Osteoblast (primary cell): ENCODE measurements at regions not wholly inside any gene's neighbourhood (a gene's known extent, or its start where the extent isn't known, plus 50 kb on each side); places are given as distances from the start of the nearest gene placed in this dataset.
"Not testable (repeated sequence)": the region's sequence is repeated elsewhere in the genome, so short reads cannot be mapped to it uniquely, and the experiment has no call there.

Experiments used
- DNase-seq: peaks from one replicate; pipeline ENCODE4 v3.0.0; 2011; ENCODE audit warnings: low spot score, mixed read lengths; ENCODE audit not compliant: insufficient read length; ENCODE audit errors: missing footprints
- H2AFZ ChIP-seq: 2 replicates; pipeline ENCODE4 v1.6.0; 2011; ENCODE audit warnings: mild to moderate bottlenecking, low read length
- H3K27ac ChIP-seq: 2 replicates; pipeline ENCODE4 v1.5.1; 2011; ENCODE audit warnings: mild to moderate bottlenecking, low read depth, low read length, moderate library complexity
- H3K27me3 ChIP-seq: 2 replicates; pipeline ENCODE4 v1.6.0; 2012; ENCODE audit warnings: mild to moderate bottlenecking, control low read depth, inconsistent platforms, low read length, moderate library complexity; ENCODE audit not compliant: insufficient read depth
- H3K36me3 ChIP-seq: 2 replicates; pipeline ENCODE4 v1.5.1; 2011; ENCODE audit warnings: mild to moderate bottlenecking, low read length, control low read depth, moderate library complexity; ENCODE audit not compliant: insufficient read depth
- H3K4me1 ChIP-seq: 2 replicates; pipeline ENCODE4 v1.5.1; 2011; ENCODE audit warnings: mild to moderate bottlenecking, low read length, control low read depth, moderate library complexity; ENCODE audit not compliant: insufficient read depth
- H3K4me2 ChIP-seq: 2 replicates; pipeline ENCODE4 v1.6.0; 2011; ENCODE audit warnings: mild to moderate bottlenecking, low read length; ENCODE audit not compliant: insufficient read depth
- H3K4me3 ChIP-seq: fragments of 200-600 bp; sonication (generic); 3 replicates; pipeline ENCODE4 v1.5.1; 2012; ENCODE audit warnings: mild to moderate bottlenecking, low read length, inconsistent platforms; ENCODE audit not compliant: insufficient read depth
- H3K79me2 ChIP-seq: 2 replicates; pipeline ENCODE4 v1.6.0; 2012; ENCODE audit warnings: mild to moderate bottlenecking, low read length, control low read depth, inconsistent platforms; ENCODE audit not compliant: insufficient read depth
- H3K9me3 ChIP-seq: 2 replicates; pipeline ENCODE4 v1.5.1; 2011; ENCODE audit warnings: low read depth, low read length, control low read depth
- H4K20me1 ChIP-seq: 2 replicates; pipeline ENCODE4 v1.6.0; 2012; ENCODE audit warnings: mild to moderate bottlenecking, low read length, control low read depth; ENCODE audit not compliant: insufficient read depth
- TF ChIP-seq, protein P1 (sequence below): IDR thresholded peaks from 2 replicates; pipeline ENCODE4 v1.5.1; 2011; ENCODE audit warnings: mild to moderate bottlenecking, low read depth, low read length, moderate library complexity; ENCODE audit errors: extremely low read depth

DNA sequence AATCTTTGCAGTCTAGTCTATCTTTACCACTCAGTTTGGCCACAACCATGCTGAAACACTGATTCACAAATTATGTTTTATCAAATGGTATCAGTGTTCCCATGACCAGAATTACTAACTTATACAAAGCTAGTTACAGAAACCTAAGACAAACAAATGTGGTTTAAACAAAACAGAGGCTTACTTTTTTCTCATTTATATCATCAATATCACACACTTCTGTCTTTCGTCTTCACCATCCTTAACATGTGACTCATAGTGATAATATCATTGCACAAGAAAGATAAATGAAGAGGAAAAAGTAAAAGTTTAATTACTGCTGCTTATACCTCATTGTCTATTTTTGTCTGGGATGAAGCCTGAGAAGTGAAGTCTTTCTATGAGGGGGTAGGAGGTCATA, 406.6 kb downstream of the PCDH10 start:
- no peaks in the 10 kb centered on the region for H3K27me3 ChIP-seq
- H3K27ac ChIP-seq, result no peak overlapping the region
- H4K20me1 ChIP-seq, result no peaks in the 10 kb centered on the region
- no peak for DNase-seq
- no peak overlapping the region for H3K4me3 ChIP-seq
- no peak overlapping the region for H3K4me2 ChIP-seq
- H3K4me1 ChIP-seq, result no peaks in the 10 kb centered on the region
- H2AFZ ChIP-seq, result no peak overlapping the region
- H3K36me3 ChIP-seq, result no peaks in the 10 kb centered on the region
- no peaks in the 10 kb centered on the region for H3K79me2 ChIP-seq
- H3K9me3 ChIP-seq, result no peaks in the 10 kb centered on the region
- TF ChIP-seq, protein P1, sequence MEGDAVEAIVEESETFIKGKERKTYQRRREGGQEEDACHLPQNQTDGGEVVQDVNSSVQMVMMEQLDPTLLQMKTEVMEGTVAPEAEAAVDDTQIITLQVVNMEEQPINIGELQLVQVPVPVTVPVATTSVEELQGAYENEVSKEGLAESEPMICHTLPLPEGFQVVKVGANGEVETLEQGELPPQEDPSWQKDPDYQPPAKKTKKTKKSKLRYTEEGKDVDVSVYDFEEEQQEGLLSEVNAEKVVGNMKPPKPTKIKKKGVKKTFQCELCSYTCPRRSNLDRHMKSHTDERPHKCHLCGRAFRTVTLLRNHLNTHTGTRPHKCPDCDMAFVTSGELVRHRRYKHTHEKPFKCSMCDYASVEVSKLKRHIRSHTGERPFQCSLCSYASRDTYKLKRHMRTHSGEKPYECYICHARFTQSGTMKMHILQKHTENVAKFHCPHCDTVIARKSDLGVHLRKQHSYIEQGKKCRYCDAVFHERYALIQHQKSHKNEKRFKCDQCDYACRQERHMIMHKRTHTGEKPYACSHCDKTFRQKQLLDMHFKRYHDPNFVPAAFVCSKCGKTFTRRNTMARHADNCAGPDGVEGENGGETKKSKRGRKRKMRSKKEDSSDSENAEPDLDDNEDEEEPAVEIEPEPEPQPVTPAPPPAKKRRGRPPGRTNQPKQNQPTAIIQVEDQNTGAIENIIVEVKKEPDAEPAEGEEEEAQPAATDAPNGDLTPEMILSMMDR, result no peak

DNA sequence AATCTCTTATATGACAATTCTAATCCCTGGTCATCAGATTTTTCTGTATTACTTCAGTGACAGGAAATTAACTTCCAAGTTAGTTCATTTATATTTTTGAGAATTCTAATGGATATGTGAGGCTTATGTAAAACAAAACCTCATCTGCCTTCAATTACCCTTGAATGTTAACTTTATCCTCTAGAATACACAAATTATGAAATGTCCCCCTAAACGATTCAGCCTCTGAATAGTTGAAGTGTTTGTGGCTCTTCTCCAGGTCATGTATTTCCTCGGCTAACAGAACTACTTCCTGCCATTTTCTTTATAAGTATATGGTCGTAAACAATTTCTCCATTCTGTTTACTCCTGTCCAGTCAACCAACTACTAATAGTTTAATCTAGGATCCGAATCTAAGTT, 401.3 kb downstream of the PCDH10 start:
- no peaks in the 10 kb centered on the region for H4K20me1 ChIP-seq
- no peak overlapping the region for H2AFZ ChIP-seq
- no peak overlapping the region for H3K4me2 ChIP-seq
- no peaks in the 10 kb centered on the region for H3K9me3 ChIP-seq
- no peaks in the 10 kb centered on the region for H3K79me2 ChIP-seq
- H3K4me1 ChIP-seq, result no peaks in the 10 kb centered on the region
- H3K4me3 ChIP-seq, result no peak overlapping the region
- H3K36me3 ChIP-seq, result no peaks in the 10 kb centered on the region
- no peak overlapping the region for H3K27ac ChIP-seq
- TF ChIP-seq, protein P1, result no peak
- H3K27me3 ChIP-seq, result no peaks in the 10 kb centered on the region
- no peak for DNase-seq

DNA sequence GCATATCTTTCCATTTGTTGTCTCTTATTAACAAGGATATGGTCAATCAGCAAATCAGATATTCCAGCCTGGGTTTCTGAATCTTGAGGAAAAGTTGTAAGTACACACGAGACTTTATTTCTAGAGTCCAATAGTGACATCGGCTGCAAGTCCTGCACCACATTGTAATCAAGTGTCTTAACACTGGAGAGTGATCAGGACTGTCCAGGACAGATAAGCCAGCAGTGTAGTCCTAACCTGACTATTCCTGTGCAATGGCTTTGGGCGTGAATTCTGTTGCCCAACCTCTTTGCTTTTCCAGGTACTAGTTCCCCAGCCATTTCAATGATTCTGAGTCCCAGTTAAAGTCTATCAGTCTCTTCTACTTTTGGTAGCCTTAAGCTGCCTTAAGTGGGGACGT, 395.0 kb downstream of the PCDH10 start:
- H3K27me3 ChIP-seq, result no peaks in the 10 kb centered on the region
- H3K4me1 ChIP-seq, result no peaks in the 10 kb centered on the region
- no peaks in the 10 kb centered on the region for H4K20me1 ChIP-seq
- no peak overlapping the region for H2AFZ ChIP-seq
- H3K36me3 ChIP-seq, result no peaks in the 10 kb centered on the region
- H3K4me2 ChIP-seq, result no peak overlapping the region
- no peaks in the 10 kb centered on the region for H3K79me2 ChIP-seq
- no peak overlapping the region for H3K4me3 ChIP-seq
- no peaks in the 10 kb centered on the region for H3K9me3 ChIP-seq
- DNase-seq, result no peak
- H3K27ac ChIP-seq, result no peak overlapping the region
- TF ChIP-seq, protein P1, result no peak

DNA sequence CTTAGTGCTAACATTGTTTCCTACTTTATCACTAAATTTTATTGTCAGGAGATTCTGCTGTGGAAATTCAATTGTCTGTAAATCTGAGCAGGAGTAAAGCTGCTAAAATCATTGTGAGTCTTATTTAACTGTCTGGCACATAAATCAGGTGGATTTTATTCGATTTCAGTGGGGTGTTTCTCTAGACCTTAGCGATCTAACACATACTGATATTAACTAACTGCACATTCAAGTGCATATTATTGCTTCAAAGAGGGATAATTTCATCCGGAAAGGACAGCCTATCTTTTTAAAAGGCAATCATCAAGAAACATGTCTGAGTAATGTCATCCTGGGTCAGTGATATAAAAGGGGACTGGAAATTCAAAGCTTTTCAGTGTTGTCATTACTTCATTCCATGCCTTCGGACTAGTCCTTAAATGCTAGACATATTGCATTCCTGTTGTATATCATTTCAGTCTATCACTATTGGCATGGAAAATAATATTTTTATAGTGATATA, 388.7 kb downstream of the PCDH10 start:
- Histone ChIP-seq H2AFZ (no peak overlapping the region), H3K27me3 (no peaks in the 10 kb centered on the region), H3K79me2 (no peaks in the 10 kb centered on the region), H3K27ac (no peak overlapping the region), H3K9me3 (no peaks in the 10 kb centered on the region), H3K4me1 (no peaks in the 10 kb centered on the region), H3K36me3 (no peaks in the 10 kb centered on the region), H4K20me1 (no peaks in the 10 kb centered on the region), H3K4me2 (no peak overlapping the region), H3K4me3 (no peak overlapping the region)
- TF ChIP-seq, protein P1, result no peak
- no peak for DNase-seq

DNA sequence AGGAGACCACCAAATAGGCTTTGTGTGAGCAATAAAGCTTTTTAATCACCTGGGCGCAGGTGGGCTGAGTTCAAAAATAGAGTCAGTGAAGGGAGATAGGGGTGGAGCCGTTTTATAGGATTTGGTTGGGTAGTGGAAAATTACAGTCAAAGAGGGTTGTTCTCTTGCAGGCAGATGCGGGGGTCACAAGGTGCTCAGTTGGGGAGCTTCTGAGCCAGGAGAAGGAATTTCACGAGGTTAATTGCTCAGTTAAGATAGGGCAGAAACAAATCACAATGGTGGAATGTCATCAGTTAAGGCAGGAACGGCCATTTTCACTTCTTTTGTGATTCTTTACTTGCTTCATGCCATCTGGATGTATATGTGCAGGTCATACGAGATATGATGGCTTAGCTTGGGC, 385.1 kb downstream of the PCDH10 start:
- H3K4me1 ChIP-seq, H3K79me2 ChIP-seq, H4K20me1 ChIP-seq, H3K4me2 ChIP-seq, H3K4me3 ChIP-seq, H3K27me3 ChIP-seq, H3K9me3 ChIP-seq, H3K27ac ChIP-seq, H2AFZ ChIP-seq, DNase-seq, H3K36me3 ChIP-seq: not testable (repeated sequence)
